AG04449 (cell line): ENCODE measurements at regions not wholly inside any gene's neighbourhood (a gene's known extent, or its start where the extent isn't known, plus 50 kb on each side); places are given as distances from the start of the nearest gene placed in this dataset.

Experiments
- CTCF ChIA-PET: fragments of 350-600 bp; formaldehyde crosslinking; extraction: SDS; loops from one replicate; lab custom pipeline; 2021; ENCODE audit warnings: antibody characterized with exemption; lab: Yijun Ruan, JAX
- POLR2A ChIA-PET: fragments of 400-600, 350-600 bp; formaldehyde crosslinking; extraction: SDS; loops from one replicate; lab custom pipeline; 2020; ENCODE audit warnings: antibody characterized with exemption, inconsistent platforms; lab: Yijun Ruan, JAX
- DNase-seq: peaks from one replicate; pipeline ENCODE4 v3.0.0-alpha.2; 2010; ENCODE audit warnings: low read depth, low spot score
- H3K4me3 ChIP-seq: 2 replicates; pipeline ENCODE4 v1.5.1; 2011; ENCODE audit warnings: low read depth, mild to moderate bottlenecking, control low read depth, low read length
- TF ChIP-seq, protein P1 (sequence below): IDR thresholded peaks from one replicate; pipeline ENCODE4 v1.5.1; 2011; ENCODE audit warnings: mild to moderate bottlenecking, moderate library complexity, low read length, control low read depth, inconsistent platforms; ENCODE audit not compliant: insufficient read depth; ENCODE audit errors: missing control alignments

- CTCF ChIA-PET: no interaction called here
- TF ChIP-seq, protein P1, sequence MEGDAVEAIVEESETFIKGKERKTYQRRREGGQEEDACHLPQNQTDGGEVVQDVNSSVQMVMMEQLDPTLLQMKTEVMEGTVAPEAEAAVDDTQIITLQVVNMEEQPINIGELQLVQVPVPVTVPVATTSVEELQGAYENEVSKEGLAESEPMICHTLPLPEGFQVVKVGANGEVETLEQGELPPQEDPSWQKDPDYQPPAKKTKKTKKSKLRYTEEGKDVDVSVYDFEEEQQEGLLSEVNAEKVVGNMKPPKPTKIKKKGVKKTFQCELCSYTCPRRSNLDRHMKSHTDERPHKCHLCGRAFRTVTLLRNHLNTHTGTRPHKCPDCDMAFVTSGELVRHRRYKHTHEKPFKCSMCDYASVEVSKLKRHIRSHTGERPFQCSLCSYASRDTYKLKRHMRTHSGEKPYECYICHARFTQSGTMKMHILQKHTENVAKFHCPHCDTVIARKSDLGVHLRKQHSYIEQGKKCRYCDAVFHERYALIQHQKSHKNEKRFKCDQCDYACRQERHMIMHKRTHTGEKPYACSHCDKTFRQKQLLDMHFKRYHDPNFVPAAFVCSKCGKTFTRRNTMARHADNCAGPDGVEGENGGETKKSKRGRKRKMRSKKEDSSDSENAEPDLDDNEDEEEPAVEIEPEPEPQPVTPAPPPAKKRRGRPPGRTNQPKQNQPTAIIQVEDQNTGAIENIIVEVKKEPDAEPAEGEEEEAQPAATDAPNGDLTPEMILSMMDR: no peak
- H3K4me3 ChIP-seq: no peak overlapping the region
- POLR2A ChIA-PET: no interaction called here
- no peak for DNase-seq
Measured at GRCh38 chr2:183723278-183723677, 599.0 kb downstream of the NUP35 start.

GRCh38 chr2:183729380-183729779, 605.1 kb downstream of the NUP35 start:
- DNase-seq: no peak
- ChIA-PET CTCF (no interaction called here), POLR2A (no interaction called here)
- TF ChIP-seq, protein P1: no peak
- H3K4me3 ChIP-seq: no peak overlapping the region

- no peak overlapping the region for H3K4me3 ChIP-seq
- CTCF ChIA-PET: no interaction called here
- TF ChIP-seq, protein P1: no peak
- POLR2A ChIA-PET: no interaction called here
- no peak for DNase-seq
Measured at GRCh38 chr2:183740241-183740640, 616.0 kb downstream of the NUP35 start.

DNA sequence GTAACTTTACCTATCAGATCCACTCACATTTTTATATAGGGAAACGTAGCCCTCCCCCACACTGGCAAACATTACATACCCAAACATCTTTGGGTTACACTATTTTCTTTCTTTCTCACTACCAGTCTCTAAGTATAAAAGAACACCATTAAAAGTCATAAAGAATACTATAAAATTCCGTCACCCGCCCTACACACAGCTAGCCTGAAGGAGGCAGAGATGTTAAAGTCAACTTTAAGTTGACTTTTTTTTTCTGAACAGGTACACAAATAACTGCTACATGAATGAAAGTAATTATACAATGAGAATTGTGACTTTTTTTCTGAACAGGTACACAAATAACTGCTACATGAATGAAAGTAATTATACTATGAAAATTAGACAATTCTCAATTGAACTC, 628.3 kb downstream of the NUP35 start:
- TF ChIP-seq, protein P1: no peak
- CTCF ChIA-PET: no interaction called here
- H3K4me3 ChIP-seq: no peak overlapping the region
- DNase-seq: no peak
- POLR2A ChIA-PET: no interaction called here

DNA sequence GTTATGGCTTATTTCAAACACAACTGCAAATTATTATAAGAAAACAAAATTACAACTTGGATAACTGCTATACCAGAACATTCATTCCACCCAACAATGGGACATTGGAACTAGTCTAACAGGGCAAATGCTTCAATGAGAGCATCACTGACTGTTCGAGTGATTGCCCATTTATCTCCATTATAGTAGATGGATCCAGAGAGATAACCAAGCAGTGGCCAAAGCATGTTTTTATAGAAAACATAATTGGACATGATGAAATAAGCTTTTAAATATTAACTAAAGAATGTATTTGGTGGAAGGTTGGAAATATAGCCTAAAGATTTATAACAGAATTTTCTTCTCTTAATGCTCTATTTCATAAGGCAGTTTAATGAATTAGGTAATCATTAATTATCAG, 634.8 kb downstream of the NUP35 start:
- ChIA-PET CTCF (no interaction called here), POLR2A (no interaction called here)
- no peak overlapping the region for H3K4me3 ChIP-seq
- TF ChIP-seq, protein P1: no peak
- no peak for DNase-seq

DNA sequence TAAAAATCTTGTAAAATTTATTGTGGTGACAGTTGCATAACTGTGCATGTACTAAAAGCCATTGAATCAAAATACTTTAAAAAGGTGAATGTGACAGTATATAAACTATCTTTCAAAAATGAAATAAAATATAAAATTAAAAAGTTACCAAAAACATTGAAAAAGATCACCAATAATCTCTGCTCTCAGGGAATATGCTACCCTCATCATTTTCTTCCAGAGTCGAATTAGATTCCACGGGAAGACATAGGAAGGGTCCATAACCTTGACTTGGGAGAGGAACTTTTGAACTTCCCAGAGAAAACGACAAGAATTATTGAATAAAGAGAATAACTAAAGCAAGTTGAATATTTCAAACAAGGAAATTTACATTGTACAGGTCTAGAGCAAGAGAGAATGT, 649.5 kb downstream of the NUP35 start:
- ChIA-PET CTCF (no interaction called here), POLR2A (no interaction called here)
- TF ChIP-seq, protein P1: no peak
- H3K4me3 ChIP-seq: no peak overlapping the region
- no peak for DNase-seq

GRCh38 chr2:183780072-183780471, 655.8 kb downstream of the NUP35 start:
- ChIA-PET POLR2A (no interaction called here), CTCF (no interaction called here)
- DNase-seq: no peak
- no peak overlapping the region for H3K4me3 ChIP-seq
- TF ChIP-seq, protein P1: no peak
